Vagina (tissue), 2 donors: ENCODE measurements at regions not wholly inside any gene's neighbourhood (a gene's known extent, or its start where the extent isn't known, plus 50 kb on each side); places are given as distances from the start of the nearest gene placed in this dataset.
"Not testable (repeated sequence)": the region's sequence is repeated elsewhere in the genome, so short reads cannot be mapped to it uniquely, and the experiment has no call there.

Experiments
- CTCF ChIP-seq, 3 experiments: fragments of 450-650 bp in 2 of 3; fragments of 200-600 bp in 1 of 3; sonication (generic) in 1 of 3; IDR thresholded peaks; one replicate each; pipeline ENCODE4 v1.5.1; 2017 to 2019; ENCODE audit warnings: antibody characterized with exemption in 3 of 3, mild to moderate bottlenecking in 2 of 3, moderate library complexity in 2 of 3
- POLR2A ChIP-seq, 2 donors: fragments of 450-650 bp; IDR thresholded peaks; one replicate each; pipeline ENCODE4 v1.6.1; 2017; ENCODE audit warnings: antibody characterized with exemption in 2 of 2, mild to moderate bottlenecking in 2 of 2, moderate library complexity in 2 of 2

DNA sequence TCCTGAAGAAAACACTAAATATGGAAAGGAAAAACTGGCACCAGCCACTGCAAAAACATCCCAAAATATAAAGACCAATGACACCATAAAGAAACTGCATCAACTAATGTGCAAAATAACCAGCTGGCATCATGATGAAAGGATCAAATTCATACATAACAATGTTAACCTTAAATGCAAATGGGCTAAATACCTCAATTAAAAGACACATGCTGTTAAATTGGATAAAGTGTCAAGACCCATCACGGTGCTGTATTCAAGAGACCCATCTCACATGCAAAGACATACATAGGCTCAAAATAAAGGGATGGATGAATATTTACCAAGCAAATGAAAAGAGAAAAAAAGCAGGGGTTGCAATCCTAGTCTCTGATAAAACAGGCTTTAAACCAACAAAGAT is 231.9 kb downstream of the RPRM start:
- TF ChIP-seq CTCF, POLR2A (IDR thresholded peaks at IDR 0.05): not testable (repeated sequence)
